C4-2B (cell line): ENCODE measurements at regions not wholly inside any gene's neighbourhood (a gene's known extent, or its start where the extent isn't known, plus 50 kb on each side); places are given as distances from the start of the nearest gene placed in this dataset.

Source experiments
- CTCF ChIP-seq: fragments of 450-650 bp; conservative IDR thresholded peaks from 2 replicates; pipeline ENCODE4 v1.5.1; 2017; ENCODE audit warnings: mild to moderate bottlenecking
- ZFX ChIP-seq: fragments of 450-650 bp; IDR thresholded peaks from 2 replicates; pipeline ENCODE4 v1.6.1; 2017

DNA sequence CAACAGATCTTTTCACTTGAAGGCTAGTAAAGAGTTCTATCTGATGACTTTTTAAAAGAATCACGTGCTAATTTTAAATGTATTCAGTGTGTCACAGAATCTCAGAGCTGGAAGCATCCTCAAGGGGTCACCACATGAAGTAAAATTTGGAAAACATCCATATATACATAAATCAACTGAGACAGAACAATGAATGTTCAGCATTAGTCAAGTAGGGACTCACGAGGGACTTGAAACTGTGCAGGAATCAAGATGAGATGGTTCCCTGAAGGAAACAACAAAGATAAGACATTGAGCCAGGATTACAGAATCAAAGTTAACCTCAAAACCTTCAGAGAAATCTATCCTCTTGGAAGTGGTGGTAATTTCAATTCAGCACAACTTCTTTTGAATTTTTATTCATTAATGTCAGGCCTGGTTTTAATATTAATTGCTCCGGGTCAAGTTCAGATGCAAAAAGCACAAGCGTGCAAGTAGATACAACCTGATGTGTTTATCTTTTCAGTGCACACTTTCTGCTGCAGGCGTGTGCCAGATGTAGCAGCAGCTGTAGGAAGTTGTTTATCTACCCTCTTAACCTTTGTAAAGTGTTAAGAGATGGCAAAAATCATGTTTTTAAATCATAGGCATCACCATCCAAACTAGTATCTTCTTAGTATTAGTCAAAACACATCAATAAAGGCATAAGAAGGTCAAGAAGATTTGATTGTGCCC, 87.7 kb upstream of the SRD5A3 start:
- TF ChIP-seq CTCF (no peak), ZFX (no peak)
